Ovary (tissue), 7 donors: ENCODE measurements at regions not wholly inside any gene's neighbourhood (a gene's known extent, or its start where the extent isn't known, plus 50 kb on each side); places are given as distances from the start of the nearest gene placed in this dataset.

Experiments used
- DNase-seq, 5 donors: peaks; one replicate each; pipeline ENCODE4 v3.0.0-alpha.2; 2019 to 2020
- H3K27ac ChIP-seq, 2 donors: fragments of 200-600 bp; one replicate each; pipeline versions ENCODE4 v1.5.1 to v1.8.0; 2019 to 2022
- H3K27me3 ChIP-seq: fragments of 200-600 bp; one replicate; pipeline ENCODE4 v1.8.0; 2022
- H3K36me3 ChIP-seq: fragments of 200-600 bp; sonication (generic); one replicate; pipeline ENCODE4 v1.5.1; 2019
- H3K4me1 ChIP-seq: one replicate; pipeline ENCODE4 v1.8.1; 2013; ENCODE audit warnings: mild to moderate bottlenecking, moderate library complexity; ENCODE audit not compliant: insufficient read depth
- H3K4me3 ChIP-seq: fragments of 200-600 bp; sonication (generic); one replicate; pipeline ENCODE4 v1.5.1; 2017
- H3K9me3 ChIP-seq, 2 donors: fragments of 200-600 bp in 1 of 2; sonication (generic) in 1 of 2; one replicate each; pipeline versions ENCODE4 v1.5.1 to v1.8.1; 2013 to 2019; ENCODE audit warnings: mild to moderate bottlenecking in 1 of 2, moderate library complexity in 1 of 2
- EP300 ChIP-seq: sonication (generic); formaldehyde crosslinking; IDR thresholded peaks from one replicate; pipeline ENCODE4 v1.6.1; 2017; ENCODE audit warnings: antibody characterized with exemption
- POLR2A ChIP-seq: fragments of 450-650 bp; IDR thresholded peaks from one replicate; pipeline ENCODE4 v1.6.1; 2017; ENCODE audit warnings: antibody characterized with exemption, mild to moderate bottlenecking, moderate library complexity
- WGBS, 3 donors: extraction: QIAGEN DNeasy Blood & Tissue Kit in 1 of 3; methylation state at CpG; one replicate each; pipeline versions ENCODE4 v1.1.5 to v1.1.7; 2013 to 2017; 5-methylcytosine and 5-hydroxymethylcytosine counted together
- intact Hi-C, 4 donors: fragments of 100-400 bp; cut with DNase I; formaldehyde crosslinking; loops; one replicate each; pipeline versions ENCODE4 v1.11.0 to v1.15.1; 2022 to 2023
- TF ChIP-seq, protein P1 (sequence below), 3 donors: fragments of 450-650 bp in 2 of 3; fragments of 200-600 bp in 1 of 3; IDR thresholded peaks; one replicate each; pipeline versions ENCODE4 v1.5.1 to v1.8.0; 2016 to 2022; ENCODE audit warnings: antibody characterized with exemption in 3 of 3, mild to moderate bottlenecking in 1 of 3
- donor health status: DM: no; HTN: no; CAD: no; lungs with moderate emphysema.
- donor health status: DM: no; HTN: no; CAD: no.
- donor health status: Bipolar disorder and iron deficiency.
- donor health status: DM: no; HTN: no; CAD: no.
- donor health status: DM: yes; HTN: yes; CAD: no.

DNA sequence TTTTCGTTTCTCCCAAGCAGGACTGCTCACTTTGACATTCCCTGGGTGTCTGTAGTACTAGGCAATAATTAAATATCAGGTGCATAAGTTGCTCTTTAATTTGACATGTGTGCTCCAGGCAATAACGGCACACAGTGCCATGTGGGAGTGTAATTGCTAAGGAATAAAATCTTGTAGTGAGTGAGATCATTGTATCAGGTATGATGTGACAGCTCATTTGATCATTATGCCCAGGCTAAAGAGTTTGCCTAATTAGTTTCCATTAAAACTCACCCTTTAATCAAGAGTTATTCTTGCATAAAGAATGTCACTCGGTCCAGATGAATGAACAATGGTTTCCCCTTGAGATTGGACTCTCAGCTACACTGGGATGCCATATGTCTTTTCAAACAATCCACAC, 220.0 kb downstream of the INSC start:
- TF ChIP-seq, protein P1, sequence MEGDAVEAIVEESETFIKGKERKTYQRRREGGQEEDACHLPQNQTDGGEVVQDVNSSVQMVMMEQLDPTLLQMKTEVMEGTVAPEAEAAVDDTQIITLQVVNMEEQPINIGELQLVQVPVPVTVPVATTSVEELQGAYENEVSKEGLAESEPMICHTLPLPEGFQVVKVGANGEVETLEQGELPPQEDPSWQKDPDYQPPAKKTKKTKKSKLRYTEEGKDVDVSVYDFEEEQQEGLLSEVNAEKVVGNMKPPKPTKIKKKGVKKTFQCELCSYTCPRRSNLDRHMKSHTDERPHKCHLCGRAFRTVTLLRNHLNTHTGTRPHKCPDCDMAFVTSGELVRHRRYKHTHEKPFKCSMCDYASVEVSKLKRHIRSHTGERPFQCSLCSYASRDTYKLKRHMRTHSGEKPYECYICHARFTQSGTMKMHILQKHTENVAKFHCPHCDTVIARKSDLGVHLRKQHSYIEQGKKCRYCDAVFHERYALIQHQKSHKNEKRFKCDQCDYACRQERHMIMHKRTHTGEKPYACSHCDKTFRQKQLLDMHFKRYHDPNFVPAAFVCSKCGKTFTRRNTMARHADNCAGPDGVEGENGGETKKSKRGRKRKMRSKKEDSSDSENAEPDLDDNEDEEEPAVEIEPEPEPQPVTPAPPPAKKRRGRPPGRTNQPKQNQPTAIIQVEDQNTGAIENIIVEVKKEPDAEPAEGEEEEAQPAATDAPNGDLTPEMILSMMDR (IDR thresholded peaks at IDR 0.05) = no peak
- TF ChIP-seq POLR2A = no peak
- TF ChIP-seq EP300 = no peak
- 61 to 72% (median 72%) methylated on average over 3 of the region's 3 CpGs for WGBS, 3 donors
- intact Hi-C loops = loop anchor here in 1 of 4 donors (5.0 kb wide), 1 partner anchor 1278 kb away; no protein-coding TSS in a partner anchor
- H3K27ac ChIP-seq = no peak overlapping the region
- no peak for DNase-seq
- H3K4me1 ChIP-seq = no peaks in the 10 kb centered on the region
- no peak overlapping the region for H3K4me3 ChIP-seq
- no peaks in the 10 kb centered on the region for H3K9me3 ChIP-seq
- H3K27me3 ChIP-seq = no peaks in the 10 kb centered on the region
- H3K36me3 ChIP-seq = no peaks in the 10 kb centered on the region

DNA sequence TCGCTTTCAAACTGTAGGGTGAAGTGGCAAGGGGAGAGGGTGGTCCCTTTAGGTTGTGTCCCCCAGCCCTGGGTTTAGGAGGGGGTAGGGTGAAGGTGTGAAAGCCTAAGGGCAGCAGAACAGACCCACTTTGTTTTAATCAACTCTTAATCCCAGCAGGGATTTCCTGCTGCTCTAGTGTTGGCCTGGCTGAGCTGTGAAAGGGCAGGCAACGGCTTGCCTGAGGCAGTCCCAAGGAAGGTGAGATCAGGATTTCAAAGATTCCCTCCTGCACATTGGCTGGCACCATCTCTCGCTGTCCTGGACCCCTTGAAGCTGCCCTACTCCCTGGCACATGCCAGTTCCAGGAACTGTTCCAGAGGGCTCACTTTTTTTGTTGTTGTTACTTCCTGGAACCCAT, 221.3 kb downstream of the INSC start:
- TF ChIP-seq EP300 = no peak
- TF ChIP-seq, protein P1 (IDR thresholded peaks at IDR 0.05) = no peak
- no peak for TF ChIP-seq POLR2A
- WGBS, 3 donors = 58 to 77% (median 70%) methylated on average over 3 of the region's 3 CpGs
- Histone ChIP-seq H3K9me3 (no peaks in the 10 kb centered on the region), H3K27ac (no peak overlapping the region), H3K4me3 (no peak overlapping the region), H3K4me1 (no peaks in the 10 kb centered on the region), H3K36me3 (no peaks in the 10 kb centered on the region), H3K27me3 (no peaks in the 10 kb centered on the region)
- DNase-seq = no peak
- intact Hi-C loops = no loop called here

DNA sequence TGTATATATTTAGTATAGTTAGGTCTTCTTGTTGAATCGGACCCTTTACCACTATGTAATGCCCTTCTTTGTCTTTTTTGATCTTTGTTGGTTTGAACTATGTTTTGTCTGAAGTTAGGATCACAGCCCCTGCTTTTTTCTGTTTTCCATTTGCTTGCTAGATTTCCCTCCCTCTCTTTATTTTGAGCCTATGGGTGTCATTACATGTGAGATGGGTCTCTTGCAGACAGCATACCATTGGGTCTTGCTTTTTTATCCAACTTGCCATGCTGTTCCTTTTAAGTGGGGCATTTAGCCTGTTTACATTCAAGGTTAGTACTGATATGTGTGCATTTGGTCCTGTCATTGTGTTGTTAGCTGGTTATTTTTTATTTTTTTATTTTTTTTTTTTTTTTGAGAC, 224.6 kb downstream of the INSC start:
- Histone ChIP-seq H3K9me3 (no peaks in the 10 kb centered on the region), H3K4me3 (no peak overlapping the region), H3K27me3 (no peaks in the 10 kb centered on the region), H3K36me3 (no peaks in the 10 kb centered on the region), H3K27ac (no peak overlapping the region), H3K4me1 (no peaks in the 10 kb centered on the region)
- intact Hi-C loops = no loop called here
- no peak for DNase-seq
- 86 to 93% (median 87%) methylated on average over 1 of the region's 1 CpG for WGBS, 3 donors
- TF ChIP-seq EP300 = no peak
- no peak for TF ChIP-seq POLR2A
- TF ChIP-seq, protein P1 (IDR thresholded peaks at IDR 0.05) = no peak

DNA sequence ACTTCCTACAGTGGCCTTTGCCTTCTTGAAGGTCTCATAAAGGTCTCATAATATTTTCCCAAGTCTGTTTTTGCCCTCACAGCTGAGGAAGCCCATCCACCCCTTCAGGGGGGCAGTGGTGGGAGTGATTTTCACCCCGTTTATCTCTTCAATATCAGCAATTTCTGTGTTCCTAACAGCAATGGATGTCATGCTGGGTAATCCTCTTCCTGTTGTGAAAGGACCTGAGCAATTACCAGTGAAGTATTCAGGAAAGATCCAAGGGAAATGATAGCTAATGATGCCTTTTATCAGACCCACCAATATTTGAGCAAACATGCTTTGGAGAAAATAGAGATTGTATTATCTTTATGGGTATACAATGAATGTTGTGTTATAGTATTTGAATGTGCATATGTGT, 226.9 kb downstream of the INSC start:
- Histone ChIP-seq H3K9me3 (no peaks in the 10 kb centered on the region), H3K27me3 (no peaks in the 10 kb centered on the region), H3K36me3 (no peaks in the 10 kb centered on the region), H3K27ac (no peak overlapping the region), H3K4me3 (no peak overlapping the region), H3K4me1 (no peaks in the 10 kb centered on the region)
- TF ChIP-seq EP300 (no peak), POLR2A (no peak)
- TF ChIP-seq, protein P1 (IDR thresholded peaks at IDR 0.05) = no peak
- intact Hi-C loops = no loop called here
- WGBS, 3 donors = 32 to 34% (median 33%) methylated on average over 1 of the region's 1 CpG
- no peak for DNase-seq

DNA sequence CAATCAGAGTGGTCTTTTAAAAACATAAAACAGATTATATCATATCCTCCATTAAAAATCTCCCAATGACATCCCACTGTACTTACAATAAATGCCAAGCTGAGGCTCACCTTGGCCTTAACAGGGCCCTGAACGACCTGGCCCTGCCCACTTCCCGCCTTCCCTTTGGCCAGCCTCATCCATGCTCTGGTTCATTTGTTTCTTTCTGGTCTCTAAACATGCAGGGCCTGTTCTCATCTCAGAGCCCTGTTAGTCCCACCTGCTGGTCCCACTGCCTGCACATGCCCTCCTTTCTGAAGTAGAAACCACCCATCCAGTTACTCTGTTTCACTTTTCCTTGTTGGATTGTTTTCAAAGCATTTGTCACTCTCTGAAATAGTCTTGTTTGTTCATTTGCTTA, 227.4 kb downstream of the INSC start:
- Histone ChIP-seq H3K27ac (no peak overlapping the region), H3K9me3 (no peaks in the 10 kb centered on the region), H3K27me3 (no peaks in the 10 kb centered on the region), H3K4me1 (no peaks in the 10 kb centered on the region), H3K4me3 (no peak overlapping the region), H3K36me3 (no peaks in the 10 kb centered on the region)
- 50 to 58% (median 57%) methylated on average over 2 of the region's 2 CpGs for WGBS, 3 donors
- no peak for TF ChIP-seq EP300
- TF ChIP-seq, protein P1 (IDR thresholded peaks at IDR 0.05) = no peak
- no peak for TF ChIP-seq POLR2A
- intact Hi-C loops = no loop called here
- no peak for DNase-seq
